Vagina (tissue), 2 donors: ENCODE measurements at regions not wholly inside any gene's neighbourhood (a gene's known extent, or its start where the extent isn't known, plus 50 kb on each side); places are given as distances from the start of the nearest gene placed in this dataset.
A peak's percentile ranks its signal among the peaks of the same experiment; 100 is the strongest.

ENCODE experiments used
- DNase-seq, 2 donors: peaks; one replicate each; pipeline ENCODE4 v3.0.0-alpha.2; 2017; ENCODE audit errors: extremely low spot score in 2 of 2
- H3K27ac ChIP-seq: fragments of 200-600 bp; sonication (generic); one replicate; pipeline ENCODE4 v1.5.1; 2019
- H3K27me3 ChIP-seq: fragments of 200-600 bp; sonication (generic); one replicate; pipeline ENCODE4 v1.5.1; 2019
- H3K36me3 ChIP-seq, 2 donors: fragments of 200-600 bp; sonication (generic); one replicate each; pipeline ENCODE4 v1.5.1; 2017 to 2019
- H3K4me1 ChIP-seq: fragments of 200-600 bp; sonication (generic); one replicate; pipeline ENCODE4 v1.5.1; 2019
- H3K4me3 ChIP-seq, 2 donors: fragments of 200-600 bp; sonication (generic); 1 replicate in 1 of 2; 2 replicates in 1 of 2; pipeline ENCODE4 v1.5.1; 2016 to 2019
- H3K9me3 ChIP-seq: fragments of 200-600 bp; sonication (generic); one replicate; pipeline ENCODE4 v1.5.1; 2019
- POLR2A ChIP-seq, 2 donors: fragments of 450-650 bp; IDR thresholded peaks; one replicate each; pipeline ENCODE4 v1.6.1; 2017; ENCODE audit warnings: antibody characterized with exemption in 2 of 2, mild to moderate bottlenecking in 2 of 2, moderate library complexity in 2 of 2
- POLR2AphosphoS5 ChIP-seq, 2 donors: sonication (generic); formaldehyde crosslinking; IDR thresholded peaks; one replicate each; pipeline ENCODE4 v1.9.0; 2017; ENCODE audit warnings: antibody characterized with exemption in 2 of 2, mild to moderate bottlenecking in 2 of 2, low read depth in 1 of 2; ENCODE audit not compliant: insufficient read depth in 1 of 2
- intact Hi-C: fragments of 100-400 bp; cut with DNase I; formaldehyde crosslinking; loops from one replicate; pipeline ENCODE4 v1.15.1; 2023
- TF ChIP-seq, protein P1 (sequence below), 3 experiments: fragments of 450-650 bp in 2 of 3; fragments of 200-600 bp in 1 of 3; sonication (generic) in 1 of 3; IDR thresholded peaks; one replicate each; pipeline ENCODE4 v1.5.1; 2017 to 2019; ENCODE audit warnings: antibody characterized with exemption in 3 of 3, mild to moderate bottlenecking in 2 of 3, moderate library complexity in 2 of 3

DNA sequence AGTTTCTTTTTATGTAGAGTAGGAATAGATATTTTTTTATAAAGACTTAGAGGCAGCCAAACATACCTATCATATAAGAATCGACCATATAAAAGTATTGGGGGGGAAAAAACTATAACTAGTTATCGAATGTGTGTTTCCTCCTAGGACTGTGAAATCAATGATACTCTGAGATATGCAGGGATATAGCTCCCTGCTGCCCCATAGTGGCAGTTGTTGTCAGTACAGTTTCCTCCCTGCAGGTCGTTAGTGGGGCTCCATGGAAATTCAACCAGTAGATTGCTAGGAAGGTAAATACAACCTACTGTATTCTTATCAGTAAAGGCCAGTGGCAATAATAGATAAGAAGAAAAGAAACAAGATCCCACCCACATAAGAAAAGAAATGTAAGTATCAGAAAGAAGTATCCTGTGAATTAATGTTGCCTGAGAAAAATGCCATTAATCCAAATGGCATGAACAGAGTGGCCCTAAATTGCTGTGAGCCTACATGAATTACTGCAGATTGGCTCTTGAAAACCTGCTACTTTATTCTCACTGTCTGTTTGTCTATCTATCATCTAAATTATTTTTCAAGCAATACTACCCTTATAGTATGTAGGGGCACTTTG is 136.9 kb upstream of the FBN2 start:
- no peaks in the 10 kb centered on the region for H3K4me1 ChIP-seq
- no peak for DNase-seq
- intact Hi-C loops: no loop called here
- H3K4me3 ChIP-seq: no peak overlapping the region
- no peaks in the 10 kb centered on the region for H3K27me3 ChIP-seq
- TF ChIP-seq, protein P1, sequence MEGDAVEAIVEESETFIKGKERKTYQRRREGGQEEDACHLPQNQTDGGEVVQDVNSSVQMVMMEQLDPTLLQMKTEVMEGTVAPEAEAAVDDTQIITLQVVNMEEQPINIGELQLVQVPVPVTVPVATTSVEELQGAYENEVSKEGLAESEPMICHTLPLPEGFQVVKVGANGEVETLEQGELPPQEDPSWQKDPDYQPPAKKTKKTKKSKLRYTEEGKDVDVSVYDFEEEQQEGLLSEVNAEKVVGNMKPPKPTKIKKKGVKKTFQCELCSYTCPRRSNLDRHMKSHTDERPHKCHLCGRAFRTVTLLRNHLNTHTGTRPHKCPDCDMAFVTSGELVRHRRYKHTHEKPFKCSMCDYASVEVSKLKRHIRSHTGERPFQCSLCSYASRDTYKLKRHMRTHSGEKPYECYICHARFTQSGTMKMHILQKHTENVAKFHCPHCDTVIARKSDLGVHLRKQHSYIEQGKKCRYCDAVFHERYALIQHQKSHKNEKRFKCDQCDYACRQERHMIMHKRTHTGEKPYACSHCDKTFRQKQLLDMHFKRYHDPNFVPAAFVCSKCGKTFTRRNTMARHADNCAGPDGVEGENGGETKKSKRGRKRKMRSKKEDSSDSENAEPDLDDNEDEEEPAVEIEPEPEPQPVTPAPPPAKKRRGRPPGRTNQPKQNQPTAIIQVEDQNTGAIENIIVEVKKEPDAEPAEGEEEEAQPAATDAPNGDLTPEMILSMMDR (IDR thresholded peaks at IDR 0.05): peak in 1 of 3 experiments; percentile 30
- TF ChIP-seq POLR2A (IDR thresholded peaks at IDR 0.05): no peak
- H3K36me3 ChIP-seq: no peaks in the 10 kb centered on the region
- no peak overlapping the region for H3K27ac ChIP-seq
- no peaks in the 10 kb centered on the region for H3K9me3 ChIP-seq

DNA sequence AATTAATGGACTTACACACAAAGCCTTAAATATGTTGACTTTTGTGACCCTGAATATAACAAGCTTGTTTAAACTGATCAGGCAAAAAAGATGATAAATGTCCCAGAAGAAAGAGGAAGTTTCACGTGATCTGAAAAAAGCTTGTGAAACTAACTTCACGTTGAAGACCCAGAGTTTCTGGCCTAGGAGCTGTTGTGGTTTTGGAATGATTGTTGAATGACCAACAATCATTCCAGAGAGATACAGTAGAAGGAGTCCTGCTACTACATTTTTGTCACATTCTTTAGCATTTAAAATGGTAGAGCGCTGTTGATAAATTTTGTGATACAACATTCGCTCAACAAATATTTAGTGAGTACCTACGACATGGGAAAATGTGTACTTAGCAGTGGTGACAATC is 143.1 kb upstream of the FBN2 start:
- no peak overlapping the region for H3K4me3 ChIP-seq
- no peaks in the 10 kb centered on the region for H3K27me3 ChIP-seq
- no peak for DNase-seq
- H3K4me1 ChIP-seq: no peaks in the 10 kb centered on the region
- intact Hi-C loops: no loop called here
- no peaks in the 10 kb centered on the region for H3K9me3 ChIP-seq
- H3K36me3 ChIP-seq: no peaks in the 10 kb centered on the region
- no peak overlapping the region for H3K27ac ChIP-seq
- no peak for TF ChIP-seq POLR2A (IDR thresholded peaks at IDR 0.05)
- no peak for TF ChIP-seq POLR2AphosphoS5 (IDR thresholded peaks at IDR 0.05; ENCODE audit: insufficient read depth in 1 of 2, low read depth in 1 of 2)
- TF ChIP-seq, protein P1 (IDR thresholded peaks at IDR 0.05): no peak

DNA sequence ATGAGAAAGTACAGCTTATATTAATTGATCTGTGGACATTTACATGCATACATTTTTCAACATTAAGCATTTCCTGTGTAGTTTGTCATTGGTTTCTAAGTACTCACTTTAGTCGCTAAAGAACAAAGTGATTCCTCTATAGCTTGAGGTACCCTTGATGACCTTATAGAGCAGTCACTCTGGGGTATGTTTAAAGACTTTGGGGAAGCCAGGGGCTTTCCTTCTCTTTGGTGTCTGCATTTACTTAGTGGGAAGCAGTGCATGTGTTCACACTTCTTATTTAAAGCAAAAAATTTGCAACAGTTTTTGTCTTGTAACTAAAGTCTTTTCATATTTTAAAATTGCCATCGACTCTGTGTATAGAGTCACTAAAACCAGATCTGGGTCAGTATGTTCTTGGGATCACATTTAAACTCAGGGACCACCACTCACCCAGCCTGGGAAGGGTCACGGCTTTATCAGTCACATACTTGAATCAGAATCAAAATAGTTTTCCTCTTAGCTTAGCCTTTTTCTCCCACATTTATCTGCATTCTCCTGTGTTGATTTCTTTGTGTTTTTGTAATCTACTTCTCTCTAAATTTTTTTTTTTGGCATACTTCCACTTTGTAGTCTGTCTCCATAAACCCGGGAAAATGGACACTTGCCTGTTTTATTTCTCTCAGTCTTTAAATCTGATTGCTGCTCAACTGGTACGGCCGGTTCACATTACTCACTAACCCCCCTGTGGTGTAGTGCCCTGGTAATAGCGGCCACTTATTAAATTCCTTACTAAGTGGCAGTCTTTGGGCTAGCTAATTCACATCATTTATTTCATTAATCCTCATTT is 143.9 kb upstream of the FBN2 start:
- no peaks in the 10 kb centered on the region for H3K27me3 ChIP-seq
- DNase-seq: no peak
- TF ChIP-seq, protein P1 (IDR thresholded peaks at IDR 0.05): no peak
- TF ChIP-seq POLR2AphosphoS5 (IDR thresholded peaks at IDR 0.05; ENCODE audit: insufficient read depth in 1 of 2, low read depth in 1 of 2): no peak
- no peak for TF ChIP-seq POLR2A (IDR thresholded peaks at IDR 0.05)
- intact Hi-C loops: no loop called here
- no peak overlapping the region for H3K4me3 ChIP-seq
- H3K4me1 ChIP-seq: no peaks in the 10 kb centered on the region
- H3K27ac ChIP-seq: no peak overlapping the region
- no peaks in the 10 kb centered on the region for H3K36me3 ChIP-seq
- H3K9me3 ChIP-seq: no peaks in the 10 kb centered on the region

DNA sequence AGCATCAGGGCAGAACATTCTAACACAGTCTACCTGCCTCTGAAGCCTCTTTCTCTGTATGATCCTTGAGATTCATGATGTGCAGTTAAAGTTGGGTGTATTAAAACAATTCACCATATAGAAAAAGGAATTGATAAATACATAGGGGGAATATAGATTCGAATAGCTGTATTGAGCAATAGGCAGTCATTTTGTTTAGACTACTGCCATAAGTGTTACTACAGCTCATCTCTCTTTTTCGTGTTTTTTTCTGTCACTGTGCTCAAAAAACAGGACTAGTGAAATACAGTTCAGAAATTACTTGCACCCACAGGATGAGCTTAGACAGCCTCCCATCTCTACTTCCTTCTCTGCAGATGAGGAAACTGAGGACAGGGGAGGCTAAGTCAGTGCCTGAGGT is 144.6 kb upstream of the FBN2 start:
- Histone ChIP-seq H3K4me3 (no peak overlapping the region), H3K9me3 (no peaks in the 10 kb centered on the region), H3K4me1 (no peaks in the 10 kb centered on the region), H3K27me3 (no peaks in the 10 kb centered on the region), H3K27ac (no peak overlapping the region), H3K36me3 (no peaks in the 10 kb centered on the region)
- TF ChIP-seq, protein P1 (IDR thresholded peaks at IDR 0.05): no peak
- TF ChIP-seq POLR2AphosphoS5 (IDR thresholded peaks at IDR 0.05; ENCODE audit: insufficient read depth in 1 of 2, low read depth in 1 of 2) (no peak), POLR2A (IDR thresholded peaks at IDR 0.05) (no peak)
- intact Hi-C loops: no loop called here
- DNase-seq: no peak

DNA sequence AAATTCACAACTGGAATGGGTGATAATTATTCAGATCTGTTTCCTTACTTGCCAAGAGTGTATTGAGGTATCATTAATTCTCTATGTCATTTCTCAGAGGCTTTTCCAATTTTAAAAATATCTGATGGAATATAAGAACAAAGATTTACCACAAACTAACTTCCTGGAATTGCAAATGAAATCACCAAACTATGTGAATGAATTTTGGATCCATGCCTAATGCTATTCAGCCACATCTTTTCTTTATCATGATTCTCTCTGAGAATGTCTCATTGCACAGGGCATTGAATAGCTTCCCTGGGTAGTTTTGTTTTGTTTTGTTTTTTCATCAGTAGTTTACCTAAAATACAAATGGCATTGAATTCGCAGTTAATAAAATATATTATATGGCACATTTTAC is 146.9 kb upstream of the FBN2 start:
- H3K4me1 ChIP-seq: no peaks in the 10 kb centered on the region
- H3K9me3 ChIP-seq: no peaks in the 10 kb centered on the region
- intact Hi-C loops: no loop called here
- no peak overlapping the region for H3K4me3 ChIP-seq
- TF ChIP-seq, protein P1 (IDR thresholded peaks at IDR 0.05): no peak
- TF ChIP-seq POLR2A (IDR thresholded peaks at IDR 0.05): no peak
- no peak for TF ChIP-seq POLR2AphosphoS5 (IDR thresholded peaks at IDR 0.05; ENCODE audit: insufficient read depth in 1 of 2, low read depth in 1 of 2)
- no peak for DNase-seq
- H3K27ac ChIP-seq: no peak overlapping the region
- H3K36me3 ChIP-seq: no peaks in the 10 kb centered on the region
- H3K27me3 ChIP-seq: no peaks in the 10 kb centered on the region
